WTC11 (cell line): ENCODE measurements at regions not wholly inside any gene's neighbourhood (a gene's known extent, or its start where the extent isn't known, plus 50 kb on each side); places are given as distances from the start of the nearest gene placed in this dataset.
"Not testable (repeated sequence)": the region's sequence is repeated elsewhere in the genome, so short reads cannot be mapped to it uniquely, and the experiment has no call there.

Source experiments
- ATAC-seq: fragments of 200-7000 bp; cut with Tn5 transposase; 2 replicates; pipeline ENCODE4 v1.10.0; 2021; ENCODE audit warnings: mild to moderate bottlenecking, moderate library complexity
- CTCF ChIA-PET: fragments of 300-600 bp; sonication (Branson Sonifier 250); formaldehyde crosslinking; loops from one replicate; lab custom pipeline; 2021; ENCODE audit warnings: antibody characterized with exemption; lab: Charles Lee
- POLR2A ChIA-PET: fragments of 350-600 bp; sonication (Branson Sonifier 250); formaldehyde crosslinking; loops from one replicate; lab custom pipeline; 2021; ENCODE audit warnings: antibody characterized with exemption; lab: Charles Lee
- DNase-seq: peaks from one replicate; pipeline ENCODE4 v3.0.0; 2021; ENCODE audit warnings: low spot score
- H3K27ac Mint-ChIP-seq: 2 replicates; pipeline ENCODE4 v1.8.0; 2021; ENCODE audit warnings: mixed read lengths
- H3K27me3 Mint-ChIP-seq: 2 replicates; pipeline ENCODE4 v1.8.0; 2021; ENCODE audit warnings: low read depth, mild to moderate bottlenecking, moderate library complexity, mixed read lengths
- H3K36me3 Mint-ChIP-seq: 2 replicates; pipeline ENCODE4 v1.8.0; 2021; ENCODE audit warnings: mixed read lengths
- H3K4me1 Mint-ChIP-seq: 2 replicates; pipeline ENCODE4 v1.8.0; 2022; ENCODE audit warnings: mixed read lengths
- H3K4me3 Mint-ChIP-seq: 2 replicates; pipeline ENCODE4 v1.8.0; 2021; ENCODE audit warnings: mild to moderate bottlenecking, moderate library complexity, mixed read lengths
- H3K9me3 Mint-ChIP-seq: 2 replicates; pipeline ENCODE4 v1.8.0; 2021; ENCODE audit warnings: mixed read lengths
- FOXK1 ChIP-seq: sonication (generic); formaldehyde crosslinking; IDR thresholded peaks from 2 replicates; pipeline ENCODE4 v1.8.0; 2022; ENCODE audit warnings: mild to moderate bottlenecking, moderate library complexity, missing genetic modification reagents
- MYBL2 ChIP-seq: sonication (generic); formaldehyde crosslinking; IDR thresholded peaks from 2 replicates; pipeline ENCODE4 v1.8.1; 2023; ENCODE audit warnings: mild to moderate bottlenecking, moderate library complexity, missing genetic modification reagents
- NFATC4 ChIP-seq: fragments of 250-450 bp; sonication (Bioruptor Pico); IDR thresholded peaks from 2 replicates; pipeline ENCODE4 v1.9.0; 2021; ENCODE audit warnings: mild to moderate bottlenecking
- NR3C1 ChIP-seq: sonication (generic); formaldehyde crosslinking; conservative IDR thresholded peaks from 2 replicates; pipeline ENCODE4 v1.8.1; 2023; ENCODE audit warnings: low read depth, mild to moderate bottlenecking, missing genetic modification reagents
- PRRX2 ChIP-seq: fragments of 250-450 bp; sonication (Bioruptor Pico); IDR thresholded peaks from 2 replicates; pipeline ENCODE4 v1.8.0; 2021; ENCODE audit warnings: mild to moderate bottlenecking
- RORB ChIP-seq: fragments of 250-450 bp; sonication (Bioruptor Pico); IDR thresholded peaks from 2 replicates; pipeline ENCODE4 v1.9.0; 2021; ENCODE audit warnings: mild to moderate bottlenecking
- SP1 ChIP-seq: sonication (generic); formaldehyde crosslinking; conservative IDR thresholded peaks from 2 replicates; pipeline ENCODE4 v1.8.1; 2022; ENCODE audit warnings: missing genetic modification reagents
- ZBTB21 ChIP-seq: sonication (generic); formaldehyde crosslinking; IDR thresholded peaks from 2 replicates; pipeline ENCODE4 v1.8.1; 2023; ENCODE audit warnings: mild to moderate bottlenecking, missing genetic modification reagents, borderline replicate concordance
- ZNF138 ChIP-seq: sonication (generic); formaldehyde crosslinking; conservative IDR thresholded peaks from 2 replicates; pipeline ENCODE4 v1.8.1; 2022; ENCODE audit warnings: mild to moderate bottlenecking, moderate library complexity, missing genetic modification reagents
- ZNF396 ChIP-seq: fragments of 250-450 bp; sonication (Bioruptor Pico); IDR thresholded peaks from 2 replicates; pipeline ENCODE4 v1.8.0; 2021; ENCODE audit warnings: mild to moderate bottlenecking, moderate library complexity, borderline replicate concordance
- TF ChIP-seq, protein P1 (sequence below): fragments of 250-450 bp; sonication (Bioruptor Pico); IDR thresholded peaks from 2 replicates; pipeline ENCODE4 v1.9.0; 2021; ENCODE audit warnings: mild to moderate bottlenecking
- TF ChIP-seq, protein P2 (sequence below): sonication (generic); formaldehyde crosslinking; IDR thresholded peaks from 2 replicates; pipeline ENCODE4 v1.8.0; 2022; ENCODE audit warnings: mild to moderate bottlenecking, missing genetic modification reagents
- TF ChIP-seq, protein P3 (sequence below): sonication (generic); formaldehyde crosslinking; IDR thresholded peaks from 2 replicates; pipeline ENCODE4 v1.8.0; 2023; ENCODE audit warnings: missing genetic modification reagents
- TF ChIP-seq, protein P4 (sequence below): sonication (generic); formaldehyde crosslinking; IDR thresholded peaks from 2 replicates; pipeline ENCODE4 v1.8.1; 2023; ENCODE audit warnings: mild to moderate bottlenecking, missing genetic modification reagents
- TF ChIP-seq, protein P5 (sequence below): sonication (generic); formaldehyde crosslinking; conservative IDR thresholded peaks from 2 replicates; pipeline ENCODE4 v1.8.1; 2022; ENCODE audit warnings: mild to moderate bottlenecking, missing genetic modification reagents
- TF ChIP-seq, protein P6 (sequence below): fragments of 250-450 bp; sonication (Bioruptor Pico); IDR thresholded peaks from 2 replicates; pipeline ENCODE4 v1.9.0; 2021; ENCODE audit warnings: mild to moderate bottlenecking

DNA sequence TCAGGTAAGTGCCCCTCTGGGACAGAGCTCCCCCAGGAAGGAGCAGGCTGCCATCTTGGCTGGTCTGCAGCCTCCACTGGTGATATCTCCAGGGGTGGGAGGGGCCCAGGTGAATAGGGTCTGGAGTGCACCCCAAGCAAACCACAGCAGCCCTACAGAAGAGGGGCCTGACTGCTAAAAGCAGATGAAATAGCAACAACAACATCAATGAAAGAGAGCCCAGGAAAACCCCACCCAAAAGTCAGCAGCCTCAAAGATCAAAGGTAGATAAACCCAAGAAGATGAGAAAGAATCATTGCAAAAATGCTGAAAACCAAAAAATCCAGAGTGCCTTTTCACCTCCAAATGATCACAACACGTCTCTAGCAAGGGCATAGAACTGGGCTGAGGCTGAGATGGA, 92.5 kb upstream of the PAGE3 start:
- H3K27me3 Mint-ChIP-seq, result peaks cover 6% of the 10 kb centered on the region; the same call in 1 of the 2 replicates
- no peak overlapping the region for H3K27ac Mint-ChIP-seq
- TF ChIP-seq MYBL2 (CRISPR knock-in tag) (no peak), NFATC4 (CRISPR knock-in tag) (no peak), SP1 (CRISPR knock-in tag) (no peak), ZNF138 (CRISPR knock-in tag) (no peak), NR3C1 (CRISPR knock-in tag) (no peak), RORB (CRISPR knock-in tag) (no peak)
- peaks cover 49% of the 10 kb centered on the region for H3K9me3 Mint-ChIP-seq
- no peak overlapping the region for H3K4me3 Mint-ChIP-seq
- peaks cover 6% of the 10 kb centered on the region; the same call in 1 of the 2 replicates for H3K36me3 Mint-ChIP-seq
- H3K4me1 Mint-ChIP-seq, result no peaks in the 10 kb centered on the region
- ATAC-seq (no peak), DNase-seq (no peak)
- CTCF ChIA-PET, result no interaction called here
- POLR2A ChIA-PET, result no interaction called here

DNA sequence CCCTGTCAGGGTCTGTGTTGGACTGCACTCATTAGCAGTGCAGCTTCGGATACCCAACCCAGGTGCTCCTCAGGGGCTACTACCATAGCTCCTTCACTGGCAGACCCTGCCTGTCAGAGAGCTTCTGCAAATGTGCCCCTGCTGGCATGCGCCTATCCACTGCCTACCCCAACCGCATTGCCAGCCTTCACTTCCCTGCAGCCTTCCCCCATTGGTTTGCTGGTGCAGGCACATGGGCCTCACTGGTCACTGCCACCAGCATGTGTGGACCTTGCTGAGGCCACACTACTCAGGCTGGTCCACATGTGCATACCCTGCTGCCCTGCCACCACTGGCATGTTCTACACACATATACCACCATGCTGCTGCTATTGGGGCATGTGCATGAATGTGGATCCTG, 72.5 kb upstream of the MAGEH1 start:
- H3K27me3 Mint-ChIP-seq, result no peaks in the 10 kb centered on the region; the same call in 1 of the 2 replicates
- peaks cover 53% of the 10 kb centered on the region for H3K9me3 Mint-ChIP-seq
- DNase-seq (no peak), ATAC-seq (no peak)
- CTCF ChIA-PET, result no interaction called here
- no peak for TF ChIP-seq ZBTB21 (CRISPR knock-in tag)
- TF ChIP-seq PRRX2 (CRISPR knock-in tag), result no peak
- TF ChIP-seq, protein P1, sequence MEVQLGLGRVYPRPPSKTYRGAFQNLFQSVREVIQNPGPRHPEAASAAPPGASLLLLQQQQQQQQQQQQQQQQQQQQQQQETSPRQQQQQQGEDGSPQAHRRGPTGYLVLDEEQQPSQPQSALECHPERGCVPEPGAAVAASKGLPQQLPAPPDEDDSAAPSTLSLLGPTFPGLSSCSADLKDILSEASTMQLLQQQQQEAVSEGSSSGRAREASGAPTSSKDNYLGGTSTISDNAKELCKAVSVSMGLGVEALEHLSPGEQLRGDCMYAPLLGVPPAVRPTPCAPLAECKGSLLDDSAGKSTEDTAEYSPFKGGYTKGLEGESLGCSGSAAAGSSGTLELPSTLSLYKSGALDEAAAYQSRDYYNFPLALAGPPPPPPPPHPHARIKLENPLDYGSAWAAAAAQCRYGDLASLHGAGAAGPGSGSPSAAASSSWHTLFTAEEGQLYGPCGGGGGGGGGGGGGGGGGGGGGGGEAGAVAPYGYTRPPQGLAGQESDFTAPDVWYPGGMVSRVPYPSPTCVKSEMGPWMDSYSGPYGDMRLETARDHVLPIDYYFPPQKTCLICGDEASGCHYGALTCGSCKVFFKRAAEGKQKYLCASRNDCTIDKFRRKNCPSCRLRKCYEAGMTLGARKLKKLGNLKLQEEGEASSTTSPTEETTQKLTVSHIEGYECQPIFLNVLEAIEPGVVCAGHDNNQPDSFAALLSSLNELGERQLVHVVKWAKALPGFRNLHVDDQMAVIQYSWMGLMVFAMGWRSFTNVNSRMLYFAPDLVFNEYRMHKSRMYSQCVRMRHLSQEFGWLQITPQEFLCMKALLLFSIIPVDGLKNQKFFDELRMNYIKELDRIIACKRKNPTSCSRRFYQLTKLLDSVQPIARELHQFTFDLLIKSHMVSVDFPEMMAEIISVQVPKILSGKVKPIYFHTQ (CRISPR knock-in tag), result no peak
- no peak for TF ChIP-seq NR3C1 (CRISPR knock-in tag)
- TF ChIP-seq, protein P2, sequence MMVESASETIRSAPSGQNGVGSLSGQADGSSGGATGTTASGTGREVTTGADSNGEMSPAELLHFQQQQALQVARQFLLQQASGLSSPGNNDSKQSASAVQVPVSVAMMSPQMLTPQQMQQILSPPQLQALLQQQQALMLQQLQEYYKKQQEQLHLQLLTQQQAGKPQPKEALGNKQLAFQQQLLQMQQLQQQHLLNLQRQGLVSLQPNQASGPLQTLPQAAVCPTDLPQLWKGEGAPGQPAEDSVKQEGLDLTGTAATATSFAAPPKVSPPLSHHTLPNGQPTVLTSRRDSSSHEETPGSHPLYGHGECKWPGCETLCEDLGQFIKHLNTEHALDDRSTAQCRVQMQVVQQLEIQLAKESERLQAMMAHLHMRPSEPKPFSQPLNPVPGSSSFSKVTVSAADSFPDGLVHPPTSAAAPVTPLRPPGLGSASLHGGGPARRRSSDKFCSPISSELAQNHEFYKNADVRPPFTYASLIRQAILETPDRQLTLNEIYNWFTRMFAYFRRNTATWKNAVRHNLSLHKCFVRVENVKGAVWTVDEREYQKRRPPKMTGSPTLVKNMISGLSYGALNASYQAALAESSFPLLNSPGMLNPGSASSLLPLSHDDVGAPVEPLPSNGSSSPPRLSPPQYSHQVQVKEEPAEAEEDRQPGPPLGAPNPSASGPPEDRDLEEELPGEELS (CRISPR knock-in tag), result no peak
- TF ChIP-seq ZNF396, result no peak
- TF ChIP-seq, protein P3, sequence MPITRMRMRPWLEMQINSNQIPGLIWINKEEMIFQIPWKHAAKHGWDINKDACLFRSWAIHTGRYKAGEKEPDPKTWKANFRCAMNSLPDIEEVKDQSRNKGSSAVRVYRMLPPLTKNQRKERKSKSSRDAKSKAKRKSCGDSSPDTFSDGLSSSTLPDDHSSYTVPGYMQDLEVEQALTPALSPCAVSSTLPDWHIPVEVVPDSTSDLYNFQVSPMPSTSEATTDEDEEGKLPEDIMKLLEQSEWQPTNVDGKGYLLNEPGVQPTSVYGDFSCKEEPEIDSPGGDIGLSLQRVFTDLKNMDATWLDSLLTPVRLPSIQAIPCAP (CRISPR knock-in tag), result no peak
- TF ChIP-seq, protein P4, sequence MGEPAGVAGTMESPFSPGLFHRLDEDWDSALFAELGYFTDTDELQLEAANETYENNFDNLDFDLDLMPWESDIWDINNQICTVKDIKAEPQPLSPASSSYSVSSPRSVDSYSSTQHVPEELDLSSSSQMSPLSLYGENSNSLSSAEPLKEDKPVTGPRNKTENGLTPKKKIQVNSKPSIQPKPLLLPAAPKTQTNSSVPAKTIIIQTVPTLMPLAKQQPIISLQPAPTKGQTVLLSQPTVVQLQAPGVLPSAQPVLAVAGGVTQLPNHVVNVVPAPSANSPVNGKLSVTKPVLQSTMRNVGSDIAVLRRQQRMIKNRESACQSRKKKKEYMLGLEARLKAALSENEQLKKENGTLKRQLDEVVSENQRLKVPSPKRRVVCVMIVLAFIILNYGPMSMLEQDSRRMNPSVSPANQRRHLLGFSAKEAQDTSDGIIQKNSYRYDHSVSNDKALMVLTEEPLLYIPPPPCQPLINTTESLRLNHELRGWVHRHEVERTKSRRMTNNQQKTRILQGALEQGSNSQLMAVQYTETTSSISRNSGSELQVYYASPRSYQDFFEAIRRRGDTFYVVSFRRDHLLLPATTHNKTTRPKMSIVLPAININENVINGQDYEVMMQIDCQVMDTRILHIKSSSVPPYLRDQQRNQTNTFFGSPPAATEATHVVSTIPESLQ, result no peak
- TF ChIP-seq, protein P5, sequence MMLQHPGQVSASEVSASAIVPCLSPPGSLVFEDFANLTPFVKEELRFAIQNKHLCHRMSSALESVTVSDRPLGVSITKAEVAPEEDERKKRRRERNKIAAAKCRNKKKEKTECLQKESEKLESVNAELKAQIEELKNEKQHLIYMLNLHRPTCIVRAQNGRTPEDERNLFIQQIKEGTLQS (CRISPR knock-in tag), result no peak
- TF ChIP-seq, all 79 proteins: peak for 0
- peaks cover 23% of the 10 kb centered on the region for H3K36me3 Mint-ChIP-seq
- POLR2A ChIA-PET, result no interaction called here
- no peaks in the 10 kb centered on the region for H3K4me1 Mint-ChIP-seq
- no peak overlapping the region for H3K4me3 Mint-ChIP-seq
- H3K27ac Mint-ChIP-seq, result no peak overlapping the region

DNA sequence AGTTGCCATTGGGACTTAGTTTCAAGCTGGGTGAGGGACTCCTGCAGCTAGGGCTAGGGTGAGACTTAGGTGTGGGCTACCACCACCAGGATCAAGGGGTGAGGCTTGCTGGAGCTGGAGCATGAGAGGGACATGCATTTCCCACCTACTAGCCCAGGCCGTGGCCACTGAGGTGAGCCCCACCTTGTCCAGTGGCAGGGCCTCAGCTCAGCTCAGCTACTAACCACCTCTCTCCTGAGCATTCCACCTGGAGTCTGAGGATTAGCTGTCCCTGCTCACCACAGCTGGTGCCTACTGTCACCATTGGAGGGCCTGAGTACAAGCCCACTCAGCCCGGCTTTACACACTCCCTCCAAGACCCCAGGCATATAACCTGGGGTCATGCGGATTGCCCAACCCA, 62.6 kb upstream of the MAGEH1 start:
- Mint-ChIP-seq H3K4me3 (no peak overlapping the region), H3K27me3 (peaks cover 17% of the 10 kb centered on the region), H3K9me3 (peaks cover 57% of the 10 kb centered on the region), H3K36me3 (peaks cover 20% of the 10 kb centered on the region), H3K27ac (no peak overlapping the region), H3K4me1 (no peaks in the 10 kb centered on the region)
- ChIA-PET POLR2A (no interaction called here), CTCF (no interaction called here)
- no peak for ATAC-seq
- DNase-seq, result no peak
- TF ChIP-seq FOXK1, result no peak
- TF ChIP-seq, protein P5 (CRISPR knock-in tag), result no peak
- TF ChIP-seq, protein P6, sequence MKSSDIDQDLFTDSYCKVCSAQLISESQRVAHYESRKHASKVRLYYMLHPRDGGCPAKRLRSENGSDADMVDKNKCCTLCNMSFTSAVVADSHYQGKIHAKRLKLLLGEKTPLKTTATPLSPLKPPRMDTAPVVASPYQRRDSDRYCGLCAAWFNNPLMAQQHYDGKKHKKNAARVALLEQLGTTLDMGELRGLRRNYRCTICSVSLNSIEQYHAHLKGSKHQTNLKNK (CRISPR knock-in tag), result no peak

DNA sequence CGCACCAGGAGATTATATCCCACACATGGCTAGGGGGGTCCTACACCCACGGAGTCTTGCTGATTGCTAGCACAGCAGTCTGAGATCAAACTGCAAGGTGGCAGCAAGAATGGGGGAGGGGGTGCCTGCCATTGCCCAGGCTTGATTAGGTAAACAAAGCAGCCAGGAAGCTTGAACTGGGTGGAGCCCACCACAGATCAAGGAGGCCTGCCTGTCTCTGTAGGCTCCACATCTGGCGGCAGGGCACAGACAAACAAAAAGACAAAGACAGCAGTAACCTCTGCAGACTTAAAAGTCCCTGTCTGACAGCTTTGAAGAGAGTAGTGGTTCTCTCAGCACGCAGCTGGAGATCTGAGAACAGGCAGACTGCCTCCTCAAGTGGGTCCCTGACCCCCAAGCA, 55.1 kb upstream of the MAGEH1 start:
- H3K27ac Mint-ChIP-seq, H3K4me3 Mint-ChIP-seq, POLR2A ChIA-PET, CTCF ChIA-PET, DNase-seq, H3K27me3 Mint-ChIP-seq, H3K36me3 Mint-ChIP-seq, H3K4me1 Mint-ChIP-seq, ATAC-seq: not testable (repeated sequence)
- H3K9me3 Mint-ChIP-seq, result peaks cover 48% of the 10 kb centered on the region
